Astrocyte (in vitro differentiated cells and primary cell): ENCODE measurements at regions not wholly inside any gene's neighbourhood (a gene's known extent, or its start where the extent isn't known, plus 50 kb on each side); places are given as distances from the start of the nearest gene placed in this dataset.
A peak's percentile ranks its signal among the peaks of the same experiment; 100 is the strongest.

Experiments used
- DNase-seq: peaks from one replicate; pipeline ENCODE4 v3.0.0-alpha.2; 2010; ENCODE audit warnings: low read depth
- FAIRE-seq: peaks from 2 replicates; lab custom pipeline; 2011; peaks lifted over from hg19 to GRCh38; lab: Jason Lieb, UNC
- H2AFZ ChIP-seq: 2 replicates; pipeline ENCODE4 v1.6.0; 2012; ENCODE audit warnings: low read depth, low read length, inconsistent platforms
- H3K27ac ChIP-seq: 2 replicates; pipeline ENCODE4 v1.5.1; 2011; ENCODE audit warnings: low read depth, low read length, inconsistent platforms
- H3K27me3 ChIP-seq: 2 replicates; pipeline ENCODE4 v1.6.0; 2011; ENCODE audit warnings: low read length, inconsistent platforms; ENCODE audit not compliant: insufficient read depth
- H3K36me3 ChIP-seq: 2 replicates; pipeline ENCODE4 v1.5.1; 2011; ENCODE audit warnings: low read length, inconsistent platforms; ENCODE audit not compliant: insufficient read depth
- H3K4me1 ChIP-seq: 2 replicates; pipeline ENCODE4 v1.5.1; 2011; ENCODE audit warnings: low read length, inconsistent platforms; ENCODE audit not compliant: insufficient read depth
- H3K4me2 ChIP-seq: 2 replicates; pipeline ENCODE4 v1.6.0; 2012; ENCODE audit warnings: low read length, inconsistent platforms
- H3K4me3 ChIP-seq: 2 replicates; pipeline ENCODE4 v1.5.1; 2011; ENCODE audit warnings: low read depth, mild to moderate bottlenecking, low read length, inconsistent platforms; ENCODE audit not compliant: insufficient read depth
- H3K79me2 ChIP-seq: 2 replicates; pipeline ENCODE4 v1.6.0; 2012; ENCODE audit warnings: mild to moderate bottlenecking, low read length, inconsistent platforms; ENCODE audit not compliant: insufficient read depth
- H3K9ac ChIP-seq: 2 replicates; pipeline ENCODE4 v1.6.0; 2012; ENCODE audit warnings: mild to moderate bottlenecking, low read length, inconsistent platforms
- H3K9me3 ChIP-seq: 2 replicates; pipeline ENCODE4 v1.5.1; 2012; ENCODE audit warnings: low read depth, mild to moderate bottlenecking, low read length, inconsistent platforms; ENCODE audit not compliant: insufficient read depth
- H4K20me1 ChIP-seq: 2 replicates; pipeline ENCODE4 v1.6.0; 2012; ENCODE audit warnings: low read length, inconsistent platforms; ENCODE audit not compliant: insufficient read depth
- H3K27ac Mint-ChIP-seq: one replicate; pipeline ENCODE4 v1.8.0; 2021; ENCODE audit warnings: mild to moderate bottlenecking, mixed read lengths; ENCODE audit not compliant: unreplicated experiment
- H3K27me3 Mint-ChIP-seq: one replicate; pipeline ENCODE4 v1.8.0; 2021; ENCODE audit warnings: low read depth, mixed read lengths; ENCODE audit not compliant: unreplicated experiment
- H3K36me3 Mint-ChIP-seq: one replicate; pipeline ENCODE4 v1.8.0; 2021; ENCODE audit warnings: low read depth, mixed read lengths; ENCODE audit not compliant: unreplicated experiment
- H3K4me1 Mint-ChIP-seq: one replicate; pipeline ENCODE4 v1.8.0; 2021; ENCODE audit warnings: low read depth, mixed read lengths; ENCODE audit not compliant: unreplicated experiment
- H3K4me3 Mint-ChIP-seq: one replicate; pipeline ENCODE4 v1.8.0; 2021; ENCODE audit warnings: mild to moderate bottlenecking, moderate library complexity, mixed read lengths; ENCODE audit not compliant: unreplicated experiment
- H3K9me3 Mint-ChIP-seq: one replicate; pipeline ENCODE4 v1.8.0; 2021; ENCODE audit warnings: mild to moderate bottlenecking, mixed read lengths; ENCODE audit not compliant: unreplicated experiment
- CTCF ChIP-seq: IDR thresholded peaks from 2 replicates; pipeline ENCODE4 v1.5.1; 2011; ENCODE audit warnings: low read depth, mild to moderate bottlenecking, inconsistent platforms, low read length, moderate library complexity; ENCODE audit not compliant: insufficient read depth
- EZH2 ChIP-seq: IDR thresholded peaks from 2 replicates; pipeline ENCODE4 v1.6.1; 2012; ENCODE audit warnings: mild to moderate bottlenecking, low read length, inconsistent platforms; ENCODE audit not compliant: insufficient read depth

- peak overlapping the region; percentile 20 for H3K27ac Mint-ChIP-seq
- no peaks in the 10 kb centered on the region for H3K36me3 Mint-ChIP-seq
- Histone ChIP-seq H2AFZ (no peak overlapping the region), H3K4me1 (peaks cover 26% of the 10 kb centered on the region), H3K27ac (peak overlapping the region; percentile 51), H3K36me3 (no peaks in the 10 kb centered on the region), H3K27me3 (no peaks in the 10 kb centered on the region), H3K9me3 (no peaks in the 10 kb centered on the region), H3K79me2 (no peaks in the 10 kb centered on the region), H4K20me1 (no peaks in the 10 kb centered on the region), H3K9ac (peak overlapping the region; percentile 9), H3K4me3 (no peak overlapping the region), H3K4me2 (no peak overlapping the region)
- DNase-seq (no peak), FAIRE-seq (no peak)
- H3K4me1 Mint-ChIP-seq: peaks cover 12% of the 10 kb centered on the region
- no peaks in the 10 kb centered on the region for H3K9me3 Mint-ChIP-seq
- H3K4me3 Mint-ChIP-seq: no peak overlapping the region
- H3K27me3 Mint-ChIP-seq: no peaks in the 10 kb centered on the region
- TF ChIP-seq CTCF: no peak
- no peak for TF ChIP-seq EZH2
Observed at GRCh38 chr10:91341686-91342085, 68.5 kb upstream of the HECTD2 start.

GRCh38 chr10:91343010-91343409 is 67.1 kb upstream of the HECTD2 start:
- H3K9ac ChIP-seq: no peak overlapping the region
- H3K4me1 Mint-ChIP-seq: peaks cover 12% of the 10 kb centered on the region
- peaks cover 26% of the 10 kb centered on the region for H3K4me1 ChIP-seq
- FAIRE-seq (no peak), DNase-seq (no peak)
- H2AFZ ChIP-seq: no peak overlapping the region
- H3K27me3 ChIP-seq: no peaks in the 10 kb centered on the region
- no peaks in the 10 kb centered on the region for H3K79me2 ChIP-seq
- H3K36me3 Mint-ChIP-seq: no peaks in the 10 kb centered on the region
- H3K9me3 ChIP-seq: no peaks in the 10 kb centered on the region
- no peak overlapping the region for H3K4me3 ChIP-seq
- H3K27ac Mint-ChIP-seq: no peak overlapping the region
- H4K20me1 ChIP-seq: no peaks in the 10 kb centered on the region
- H3K4me2 ChIP-seq: no peak overlapping the region
- no peaks in the 10 kb centered on the region for H3K36me3 ChIP-seq
- H3K4me3 Mint-ChIP-seq: no peak overlapping the region
- no peak overlapping the region for H3K27ac ChIP-seq
- no peaks in the 10 kb centered on the region for H3K27me3 Mint-ChIP-seq
- no peaks in the 10 kb centered on the region for H3K9me3 Mint-ChIP-seq
- no peak for TF ChIP-seq CTCF
- TF ChIP-seq EZH2: no peak

- FAIRE-seq: no peak
- H3K4me2 ChIP-seq: no peak overlapping the region
- H2AFZ ChIP-seq: no peak overlapping the region
- TF ChIP-seq EZH2 (no peak), CTCF (no peak)
- H3K4me3 ChIP-seq: no peak overlapping the region
- Mint-ChIP-seq H3K9me3 (no peaks in the 10 kb centered on the region), H3K36me3 (no peaks in the 10 kb centered on the region), H3K4me1 (peaks cover 22% of the 10 kb centered on the region), H3K27me3 (no peaks in the 10 kb centered on the region), H3K27ac (no peak overlapping the region), H3K4me3 (no peak overlapping the region)
- H3K27ac ChIP-seq: no peak overlapping the region
- H3K36me3 ChIP-seq: no peaks in the 10 kb centered on the region
- H3K27me3 ChIP-seq: no peaks in the 10 kb centered on the region
- peaks cover 37% of the 10 kb centered on the region for H3K4me1 ChIP-seq
- no peaks in the 10 kb centered on the region for H3K79me2 ChIP-seq
- DNase-seq: no peak
- no peaks in the 10 kb centered on the region for H4K20me1 ChIP-seq
- no peaks in the 10 kb centered on the region for H3K9me3 ChIP-seq
- no peak overlapping the region for H3K9ac ChIP-seq
Observed at GRCh38 chr10:91344117-91344856, 65.9 kb upstream of the HECTD2 start.
